Limb (tissue), 2 donors: ENCODE measurements at regions not wholly inside any gene's neighbourhood (a gene's known extent, or its start where the extent isn't known, plus 50 kb on each side); places are given as distances from the start of the nearest gene placed in this dataset.
A peak's percentile ranks its signal among the peaks of the same experiment; 100 is the strongest.
"Not testable (repeated sequence)": the region's sequence is repeated elsewhere in the genome, so short reads cannot be mapped to it uniquely, and the experiment has no call there.

Experiments
- DNase-seq, 2 donors: peaks; one replicate each; pipeline ENCODE4 v3.0.0-alpha.2; 2016; ENCODE audit errors: extremely low spot score in 2 of 2

DNA sequence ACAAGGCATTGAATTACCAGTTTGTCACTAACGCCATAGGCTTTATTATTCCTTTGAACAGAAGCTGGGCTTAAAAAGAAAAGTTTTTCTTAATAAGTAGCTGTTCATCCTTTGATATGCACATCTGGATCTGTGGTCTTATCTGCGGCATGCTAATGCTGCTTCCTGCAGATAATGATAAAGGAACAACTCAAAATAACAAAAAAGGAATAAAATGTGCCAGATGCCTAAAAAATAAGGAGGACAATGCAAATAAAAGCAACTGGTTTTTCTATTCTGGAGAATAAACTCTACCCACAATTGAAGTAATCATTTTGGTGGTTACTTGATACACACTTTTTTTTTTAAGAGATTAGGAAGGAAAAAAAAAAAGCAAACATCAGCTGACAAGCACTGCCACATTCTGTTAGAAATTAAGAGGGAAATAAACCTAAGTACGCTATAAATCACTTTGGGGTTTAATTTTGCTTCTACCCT, 156.8 kb upstream of the SALL4 start:
- DNase-seq, result no peak

DNA sequence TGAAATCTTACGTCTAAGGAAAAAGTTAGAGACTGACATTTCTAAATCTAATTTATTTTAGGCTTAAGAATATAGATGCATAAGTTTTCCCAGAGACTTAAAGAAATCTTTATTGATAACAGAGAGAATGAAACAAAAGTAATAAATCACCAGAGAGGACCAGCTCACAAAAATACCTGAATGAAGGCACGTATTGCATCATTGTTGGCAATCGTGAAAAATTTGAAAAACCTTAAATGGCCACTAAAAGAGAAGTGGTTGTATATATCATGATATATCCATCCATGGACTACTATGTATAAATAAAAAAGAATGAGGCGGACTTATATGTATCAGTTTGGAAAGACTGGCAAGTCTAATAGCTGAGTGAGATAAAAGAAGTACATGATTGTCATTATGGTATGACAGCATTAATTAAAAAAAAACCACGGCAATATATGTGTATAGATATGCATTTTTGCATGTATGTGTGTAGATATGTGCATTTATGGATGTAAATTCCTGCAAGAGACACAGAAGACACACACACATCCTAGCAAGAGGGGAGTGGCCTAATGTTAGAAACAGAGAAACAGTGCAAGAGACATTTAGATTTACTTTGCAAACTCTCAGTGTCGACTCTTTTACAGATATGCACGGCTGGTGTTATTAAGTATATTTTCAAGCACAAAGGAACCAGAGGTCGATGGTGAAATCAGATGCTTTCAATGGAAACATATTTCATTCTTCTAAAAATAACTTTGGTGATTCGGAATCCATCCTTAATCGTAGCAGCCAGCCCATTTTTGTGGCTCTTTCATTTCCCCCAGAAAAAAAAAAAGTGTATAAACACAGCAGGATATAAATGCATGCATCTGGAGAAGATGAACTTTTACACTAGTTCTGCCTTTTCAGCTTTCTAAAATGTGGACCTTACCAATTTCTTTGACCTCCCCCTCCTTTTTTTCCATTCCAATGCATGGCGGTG, 156.1 kb upstream of the SALL4 start:
- DNase-seq, result no peak

DNA sequence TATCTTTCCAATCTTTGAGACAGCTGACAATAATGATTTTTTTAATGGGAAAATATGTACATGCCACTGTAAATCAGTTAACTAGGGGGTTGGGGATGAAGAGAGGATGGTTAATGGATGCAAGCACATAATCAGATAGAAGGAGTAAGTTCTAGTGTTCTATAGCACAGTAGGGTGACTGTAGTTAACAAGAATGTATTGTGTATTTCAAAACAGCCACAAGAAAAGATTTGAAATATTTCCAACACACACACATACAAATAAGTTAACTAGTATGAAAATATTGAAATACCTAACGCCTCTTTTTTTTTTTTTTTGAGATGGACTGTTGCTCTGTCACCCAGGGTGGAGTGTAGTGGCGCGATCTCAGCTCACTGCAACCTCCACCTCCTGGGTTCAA, 153.4 kb upstream of the SALL4 start:
- DNase-seq, result no peak

DNA sequence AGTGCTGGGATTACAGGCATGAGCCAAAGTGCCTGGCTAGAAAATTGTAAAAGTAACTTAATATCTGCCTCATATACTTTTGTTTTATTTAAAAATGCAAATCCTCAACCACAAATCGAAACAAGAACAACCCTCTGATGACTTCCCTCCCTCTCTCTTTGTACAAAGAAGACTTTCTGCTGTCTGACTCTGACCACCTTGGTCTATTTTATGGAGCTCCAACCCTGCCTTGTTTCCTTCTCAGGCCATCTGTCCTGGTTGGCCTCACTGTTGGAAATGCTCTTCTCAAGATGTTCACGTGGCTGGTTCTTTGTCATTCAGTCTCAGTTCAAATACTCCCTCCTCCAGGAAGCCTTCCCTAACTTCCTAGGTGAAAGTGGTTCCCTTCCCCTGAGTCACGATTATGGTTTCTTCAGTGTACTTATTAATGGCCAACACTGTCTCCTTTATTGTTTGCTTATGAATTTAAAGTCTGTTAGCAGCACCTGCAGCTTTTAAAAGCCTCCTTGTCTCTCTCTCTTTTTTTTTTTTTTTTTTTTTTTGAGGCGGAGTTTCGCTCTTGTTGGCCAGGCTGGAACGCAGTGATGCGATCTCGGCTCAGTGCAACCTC, 151.5 kb upstream of the SALL4 start:
- no peak for DNase-seq

DNA sequence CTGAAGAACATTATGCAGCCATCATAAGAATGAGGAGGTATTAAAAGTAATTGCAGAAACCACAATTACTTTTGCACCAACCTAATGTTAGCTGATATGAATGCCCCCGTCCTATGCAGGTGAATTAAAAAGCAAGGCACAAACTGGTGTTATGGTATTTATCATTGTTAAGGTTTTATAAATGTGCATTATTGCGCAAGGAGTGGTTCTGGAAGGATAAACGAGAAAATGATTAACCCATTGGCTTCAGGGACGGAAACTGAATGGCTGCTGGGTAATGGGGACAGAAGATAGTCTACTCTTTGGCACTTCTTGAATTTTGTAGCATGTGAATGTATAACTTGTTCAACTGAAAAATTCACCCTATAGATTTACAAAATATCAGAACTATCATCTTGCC, 148.6 kb upstream of the SALL4 start:
- DNase-seq, result no peak

DNA sequence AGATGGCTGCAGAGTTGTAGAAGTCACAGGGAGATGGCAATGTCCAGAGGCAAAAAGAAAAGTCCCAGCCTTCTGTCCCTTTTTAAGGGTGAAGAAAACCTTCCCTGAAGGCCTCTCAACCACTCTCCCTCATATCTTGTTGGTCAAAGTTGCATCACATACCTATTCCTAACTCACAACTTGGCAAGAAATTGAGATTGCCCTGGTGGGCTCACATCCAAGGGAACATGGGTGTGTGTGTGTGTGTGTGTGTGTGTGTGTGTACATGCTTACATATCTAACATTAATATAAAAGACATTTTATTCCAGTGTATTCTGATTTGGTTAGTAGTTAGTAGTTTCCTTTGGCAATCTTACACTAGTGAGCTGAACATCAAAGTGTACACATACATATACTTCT, 144.3 kb upstream of the SALL4 start:
- no peak for DNase-seq

DNA sequence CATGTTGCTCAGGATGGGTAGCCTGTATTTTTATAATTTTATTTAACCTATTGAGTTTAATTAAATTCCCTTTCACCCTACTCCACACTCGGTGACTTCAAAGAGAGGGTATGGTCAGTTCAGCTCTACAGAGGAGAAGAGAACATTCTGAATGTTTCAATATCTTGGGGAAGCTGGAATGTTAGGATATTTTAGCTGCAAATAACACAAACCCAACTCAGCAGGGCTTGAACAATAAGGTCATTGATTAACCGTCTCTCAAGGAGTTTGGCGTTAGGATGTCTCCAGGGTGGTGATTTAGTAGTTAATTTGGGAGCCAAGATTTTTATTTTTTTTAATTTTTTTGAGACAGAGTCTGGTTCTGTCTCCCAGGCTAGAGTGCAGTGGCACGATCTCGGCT, 143.6 kb upstream of the SALL4 start:
- DNase-seq, result no peak

DNA sequence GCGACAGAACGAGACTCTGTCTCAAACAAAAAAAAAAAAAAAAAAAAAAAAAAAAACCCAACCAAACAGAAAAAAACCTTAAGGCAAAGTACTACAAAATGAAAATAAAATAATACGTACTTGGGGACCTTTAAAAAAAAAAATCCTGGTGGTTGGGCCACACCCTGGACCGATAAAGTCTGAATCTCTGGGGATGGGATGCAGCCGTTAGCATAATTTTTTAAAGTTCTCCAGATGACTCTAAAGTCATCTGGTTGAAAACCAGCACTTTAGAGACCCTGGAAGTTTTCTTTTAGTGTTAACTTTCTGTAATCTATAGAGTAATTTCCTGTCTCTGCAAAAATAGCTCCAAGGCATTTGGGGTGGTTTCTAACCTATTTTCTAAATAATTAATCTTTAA, 142.9 kb upstream of the SALL4 start:
- DNase-seq, result no peak

DNA sequence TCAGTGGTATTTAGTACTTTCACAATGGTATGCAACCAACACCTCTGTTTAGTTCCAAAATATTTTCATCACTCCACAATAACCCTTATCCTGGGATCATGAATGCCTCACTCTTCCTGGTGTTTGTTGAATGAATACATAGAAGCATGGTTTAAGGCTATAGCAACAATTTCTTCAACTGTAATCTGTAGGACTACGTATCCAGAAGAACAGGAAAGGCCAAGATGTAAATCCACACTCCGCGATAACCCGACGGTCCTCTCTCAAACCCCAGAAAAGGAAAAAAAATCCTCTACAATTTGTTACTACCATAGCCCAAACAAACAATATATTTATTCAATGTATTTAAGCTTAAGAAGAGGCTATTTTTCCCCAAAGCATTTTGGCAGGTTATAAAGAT, 141.4 kb upstream of the SALL4 start:
- no peak for DNase-seq

DNA sequence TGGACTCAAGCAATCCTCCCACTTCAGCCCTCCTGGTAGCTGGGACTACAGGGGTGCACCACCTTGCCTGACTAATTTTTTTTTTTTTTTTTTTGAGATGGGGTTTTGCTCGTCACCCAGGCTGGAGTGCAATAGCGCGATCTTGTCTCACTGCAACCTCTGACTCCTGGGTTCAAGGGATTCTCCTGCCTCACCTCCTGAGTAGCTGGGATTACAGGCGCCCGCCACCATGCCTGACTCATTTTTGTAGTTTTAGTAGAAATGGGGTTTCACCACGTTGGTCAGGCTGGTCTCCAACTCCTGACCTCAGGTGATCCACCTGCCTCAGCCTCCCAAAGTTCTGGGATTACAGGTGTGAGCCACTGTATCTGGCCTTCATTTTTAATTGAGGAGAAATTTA, 141.0 kb upstream of the SALL4 start:
- not testable (repeated sequence) for DNase-seq

DNA sequence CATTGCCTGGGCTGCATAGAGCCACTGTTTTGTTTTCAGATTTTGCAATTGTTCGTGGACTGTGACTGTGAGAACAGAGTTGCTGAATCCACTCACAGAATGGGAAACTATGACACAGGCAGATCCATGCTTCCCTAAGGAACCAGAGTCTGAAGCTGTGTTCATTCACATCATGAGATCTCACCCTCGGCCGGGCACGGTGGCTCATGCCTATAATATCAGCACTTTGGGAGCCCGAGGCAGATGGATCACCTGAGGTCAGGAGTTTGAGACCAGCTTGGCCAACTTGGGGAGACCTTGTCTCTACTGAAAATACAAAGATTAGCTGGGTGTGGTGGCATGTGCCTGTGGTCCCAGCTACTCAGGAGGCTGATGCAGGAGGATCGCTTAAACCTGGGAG, 139.2 kb upstream of the SALL4 start:
- no peak for DNase-seq

DNA sequence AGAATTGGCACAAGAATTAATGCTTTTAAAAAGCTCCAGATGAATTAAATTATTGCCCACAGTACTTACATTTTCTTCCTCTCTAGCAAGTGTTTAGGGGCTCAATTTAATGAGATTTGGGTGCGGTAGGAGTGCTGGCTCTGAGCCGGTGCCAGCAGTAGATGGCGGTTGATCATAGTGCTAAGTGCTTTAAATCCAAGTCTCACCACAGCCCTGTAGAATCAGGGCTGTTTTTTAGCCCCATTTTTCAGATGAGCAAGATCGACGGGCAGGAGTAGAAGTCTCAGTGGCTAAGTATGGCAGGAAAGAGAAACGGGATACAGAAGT, 136.9 kb upstream of the SALL4 start:
- DNase-seq, result no peak

DNA sequence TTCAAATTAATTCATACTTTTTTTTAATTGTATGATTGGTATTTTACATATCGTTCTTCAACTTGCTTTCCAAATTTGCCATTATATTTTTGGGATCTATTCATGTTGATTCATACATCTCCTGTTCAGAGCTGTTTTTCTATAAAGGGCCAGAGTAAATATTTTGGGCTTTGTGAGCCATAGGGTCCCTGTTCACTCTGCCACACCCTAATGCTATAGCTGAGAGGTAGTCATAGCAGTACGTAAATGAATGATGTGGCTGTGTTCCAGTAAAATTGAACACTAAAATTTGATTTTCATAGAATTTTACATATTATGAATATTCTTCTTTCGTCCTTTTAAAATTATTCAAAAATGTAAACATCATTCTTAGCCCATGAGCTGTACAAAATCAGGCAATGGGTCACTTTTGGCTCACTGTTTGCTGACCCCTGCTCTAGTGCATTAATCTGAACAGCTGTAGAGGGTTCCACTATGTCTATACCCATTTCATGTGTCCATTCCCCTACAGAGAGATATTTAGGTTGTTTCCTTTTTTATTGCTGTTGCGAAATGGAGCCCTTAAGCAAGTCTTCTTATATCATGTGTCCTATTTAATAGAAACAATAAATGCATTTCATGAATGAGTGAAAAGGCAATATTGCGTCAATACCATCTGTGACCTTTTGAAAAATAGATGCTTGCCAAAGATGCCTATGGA, 136.4 kb upstream of the SALL4 start:
- no peak for DNase-seq

DNA sequence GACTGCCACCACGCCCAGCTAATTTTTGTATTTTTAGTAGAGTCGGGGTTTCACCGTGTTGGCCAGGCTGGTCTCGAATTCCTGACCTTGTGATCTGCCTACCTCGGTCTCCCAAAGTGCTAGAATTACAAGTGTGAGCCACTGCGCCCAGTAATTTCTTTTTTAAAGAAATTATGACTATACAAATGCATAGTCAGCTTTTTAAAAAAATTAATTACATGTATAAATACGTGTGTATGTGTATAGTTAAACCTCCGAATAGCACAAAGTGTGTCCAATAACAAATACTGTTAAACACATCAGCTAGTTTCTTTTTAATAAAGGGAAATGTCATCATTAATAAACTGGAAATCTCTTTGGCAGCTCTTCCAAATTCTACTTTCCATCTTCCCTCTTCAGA, 135.5 kb upstream of the SALL4 start:
- DNase-seq, result no peak

DNA sequence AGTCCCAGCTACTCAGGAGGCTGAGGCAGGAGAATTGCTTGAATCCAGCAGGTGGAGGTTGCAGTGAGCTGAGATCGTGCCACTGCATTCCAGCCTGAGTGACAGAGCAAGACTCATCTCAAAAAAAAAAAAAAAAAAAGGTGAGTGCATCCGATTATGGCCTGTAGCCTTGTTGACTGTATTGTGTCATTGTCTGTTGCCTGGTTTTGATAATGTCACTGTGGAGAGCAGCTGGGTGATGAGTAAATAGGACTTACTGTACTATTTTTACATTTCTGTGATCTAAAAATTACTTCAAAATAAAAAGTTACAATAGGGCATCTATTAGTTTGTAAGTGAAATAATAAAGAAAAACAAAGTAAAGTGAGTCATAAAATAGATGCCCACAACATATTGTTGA, 134.1 kb upstream of the SALL4 start:
- no peak for DNase-seq

DNA sequence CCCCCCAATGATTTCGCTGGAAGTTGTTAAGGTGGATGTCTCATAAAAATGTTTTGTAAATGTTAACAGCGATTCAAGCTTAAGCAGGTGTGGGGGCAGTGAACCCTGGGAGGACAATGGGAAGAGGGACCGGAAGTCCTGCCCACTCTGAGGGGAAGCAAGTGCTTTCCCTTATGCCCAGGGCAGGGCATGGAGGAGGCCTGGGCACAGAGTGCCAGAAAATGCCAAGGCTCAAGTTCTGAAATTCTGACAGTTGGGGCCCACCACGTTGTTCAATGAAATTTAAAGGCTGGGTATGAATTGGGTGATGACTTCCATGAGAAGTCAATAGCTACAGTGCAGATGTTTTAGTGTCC, 132.7 kb upstream of the SALL4 start:
- DNase-seq, result no peak

DNA sequence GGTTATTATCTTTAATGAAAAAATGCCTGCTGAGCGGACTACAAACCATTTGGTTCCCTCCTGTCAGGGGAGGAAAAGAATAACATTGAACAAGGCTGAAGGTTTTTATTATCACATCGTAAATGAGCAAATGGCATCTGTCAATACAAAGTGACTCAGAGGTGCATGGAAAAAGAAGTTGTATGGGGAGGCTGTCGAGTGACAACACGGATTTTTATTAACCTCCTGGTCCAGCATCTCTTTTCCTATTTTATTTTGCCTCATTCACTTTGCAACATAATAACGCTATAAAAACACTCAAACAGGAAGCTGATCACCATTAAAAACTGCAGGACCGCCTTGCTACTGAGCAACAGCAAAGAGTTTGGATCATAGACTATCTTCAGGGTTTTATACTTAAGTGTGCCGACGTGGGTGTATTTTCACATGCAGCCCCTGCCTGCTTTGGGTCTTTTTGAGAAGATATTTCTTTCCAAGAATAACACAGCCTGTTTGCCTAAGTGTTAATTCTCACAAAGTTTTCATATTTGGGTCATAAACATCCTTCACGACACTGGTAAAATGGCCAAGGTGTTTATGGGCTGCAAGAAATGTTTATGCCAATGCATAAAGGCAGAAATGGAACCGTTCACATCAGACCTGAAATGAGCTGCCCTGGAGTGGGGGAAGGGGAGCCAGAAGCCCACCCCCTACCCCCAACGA, 132.1 kb upstream of the SALL4 start:
- no peak for DNase-seq

DNA sequence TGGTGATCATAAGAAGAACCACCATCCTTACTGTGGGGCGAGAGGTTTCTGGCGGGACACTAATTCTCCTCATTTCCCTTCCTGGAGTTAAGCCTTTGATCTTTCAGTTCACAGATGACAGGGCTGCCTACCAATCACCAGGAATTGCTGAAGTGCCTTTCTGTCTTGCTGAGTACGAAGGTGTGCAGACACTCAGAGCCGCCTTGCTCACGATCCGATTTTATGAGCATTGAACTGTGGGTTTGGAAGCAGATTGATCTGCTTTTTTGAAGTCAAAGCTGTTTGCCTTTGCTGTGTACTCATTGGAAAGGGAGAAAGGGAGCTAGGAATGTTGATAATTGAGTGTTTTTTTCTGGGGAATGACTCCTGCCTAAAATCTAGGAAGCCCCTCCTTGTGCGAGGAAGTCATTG, 129.1 kb upstream of the SALL4 start:
- DNase-seq, result no peak

DNA sequence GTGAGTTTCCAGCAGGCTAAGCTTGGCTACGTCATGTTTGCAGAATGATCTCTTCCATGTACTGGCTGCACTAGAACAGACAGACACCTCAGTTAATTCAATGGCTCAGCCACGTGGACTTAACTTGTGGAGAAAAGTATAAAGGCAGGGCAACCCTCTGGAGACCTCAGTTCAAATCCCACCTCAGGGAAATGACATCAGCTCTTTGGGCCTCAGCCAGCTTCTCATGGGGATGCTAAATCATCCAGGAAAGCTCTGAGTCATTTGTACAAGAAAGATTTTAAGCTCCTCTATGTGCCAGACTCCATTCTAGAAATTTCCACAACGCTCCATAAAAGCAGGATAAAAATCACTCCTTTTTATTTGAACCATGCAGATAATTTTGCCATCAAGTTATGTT, 128.5 kb upstream of the SALL4 start:
- DNase-seq, result peak in 1 of 2 donors; percentile 43

DNA sequence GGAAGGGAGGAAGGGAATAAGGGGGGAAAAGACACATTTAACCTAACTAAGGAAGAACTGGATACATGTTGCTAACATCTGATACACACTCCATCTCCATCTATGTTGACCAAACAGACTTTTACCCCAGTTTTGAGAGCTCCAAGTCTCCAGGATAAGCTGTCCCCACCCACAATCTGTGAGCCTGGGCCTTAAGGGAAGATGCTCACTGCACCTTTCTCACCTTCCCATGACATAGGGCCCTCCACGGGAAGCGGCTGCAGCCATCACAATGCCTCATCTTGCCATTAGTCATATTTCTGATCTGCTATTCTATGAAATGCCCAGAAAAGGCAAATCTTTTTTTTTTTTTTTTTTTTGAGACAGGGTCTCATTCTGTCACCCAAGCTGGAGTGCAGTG, 126.6 kb upstream of the SALL4 start:
- no peak for DNase-seq

DNA sequence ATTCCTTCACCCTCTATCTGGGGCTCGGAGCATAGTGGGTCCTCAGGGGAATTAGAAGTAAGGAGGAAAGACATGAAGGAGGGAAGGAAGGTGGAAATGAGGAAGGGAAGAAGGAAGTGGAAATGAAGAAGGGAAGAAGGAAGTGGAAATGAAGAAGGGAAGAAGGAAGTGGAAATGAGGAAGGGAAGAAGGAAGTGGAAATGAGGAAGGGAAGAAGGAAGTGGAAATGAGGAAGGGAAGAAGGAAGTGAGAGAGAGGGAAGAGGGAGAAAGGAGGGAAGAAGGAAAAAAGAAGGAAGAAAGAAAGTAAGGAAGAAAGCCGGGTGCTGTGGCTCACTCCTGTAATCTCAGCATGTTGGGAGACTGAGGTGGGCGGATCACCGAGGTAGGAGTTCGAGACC, 125.6 kb upstream of the SALL4 start:
- DNase-seq, result not testable (repeated sequence)
